ENCODE measurements at regions not wholly inside any gene's neighbourhood (a gene's known extent, or its start where the extent isn't known, plus 50 kb on each side); places are given as distances from the start of the nearest gene placed in this dataset.

DNA sequence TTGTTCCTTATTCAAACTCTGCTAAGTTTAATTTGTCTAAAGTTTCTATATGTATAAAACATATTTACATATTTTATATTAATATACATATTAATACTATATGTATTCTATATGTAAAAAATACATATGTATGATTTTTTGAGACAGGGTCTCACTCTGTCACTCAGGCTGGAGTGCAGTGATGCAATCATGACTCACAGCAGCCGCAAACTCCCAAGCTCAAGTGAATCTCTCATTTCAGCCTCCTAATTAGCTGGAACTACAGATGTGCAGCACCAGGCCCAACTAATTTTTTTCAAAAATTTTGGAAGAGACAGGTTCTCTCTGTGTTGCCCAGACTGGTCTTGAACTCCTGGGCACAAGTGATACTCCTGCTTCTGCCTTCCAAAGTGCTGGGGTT, 684.9 kb downstream of the TRAM1L1 start:
- no peak for DNase-seq

DNA sequence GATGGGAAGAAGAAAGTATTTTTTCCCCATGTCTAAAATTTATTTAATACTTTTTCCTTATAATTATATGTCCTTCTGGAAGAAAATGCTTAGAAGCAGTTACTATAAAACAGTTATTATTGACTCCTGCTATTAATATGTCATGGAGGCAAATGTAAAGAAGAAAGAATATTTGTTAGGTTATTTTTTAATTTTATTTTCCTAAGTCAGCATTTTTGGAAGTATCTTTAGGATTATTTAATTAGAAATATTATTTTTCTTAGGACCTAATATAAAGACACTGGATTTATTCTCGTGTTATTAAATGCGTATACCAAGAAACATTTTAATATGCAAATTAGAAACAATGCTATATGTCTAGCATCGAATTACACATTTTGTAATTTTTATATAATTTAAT, 687.7 kb downstream of the TRAM1L1 start:
- no peak for DNase-seq

DNA sequence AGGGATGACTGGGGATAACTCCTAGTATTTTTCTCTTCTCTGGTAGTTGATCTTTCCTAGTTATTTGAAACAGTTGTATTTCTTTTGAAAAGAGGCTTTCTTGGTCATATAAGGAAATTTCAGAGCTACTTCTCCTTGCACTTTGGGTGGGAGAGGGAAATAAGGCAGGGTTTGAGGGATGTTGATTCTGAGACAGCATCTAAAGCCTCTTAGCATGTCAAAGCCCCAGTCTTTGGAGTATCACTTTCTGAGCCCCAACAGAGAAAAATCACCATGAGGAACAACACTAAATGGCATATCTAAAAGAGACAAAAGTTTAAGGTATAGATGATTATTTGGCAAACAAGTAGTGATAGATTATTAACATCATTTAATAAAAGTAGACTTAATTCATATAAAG, 688.1 kb downstream of the TRAM1L1 start:
- no peak for DNase-seq

DNA sequence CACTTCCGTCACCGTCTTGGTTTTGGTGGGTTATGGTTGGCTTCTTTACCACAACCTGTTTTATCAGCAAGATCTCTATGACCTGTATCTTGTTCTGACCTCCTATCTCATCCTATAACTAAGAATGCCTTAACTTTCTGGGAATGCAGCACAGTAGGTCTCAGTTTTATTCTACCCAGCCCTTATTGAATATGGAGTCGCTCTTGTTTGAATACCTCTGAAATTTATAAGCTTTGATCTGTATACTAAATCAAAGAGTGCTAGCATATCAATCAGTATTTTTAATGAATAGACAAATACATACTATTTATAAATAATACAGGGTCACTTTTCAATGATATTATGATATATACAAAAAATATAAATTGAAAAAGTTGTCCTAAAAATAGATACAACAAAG, 690.0 kb downstream of the TRAM1L1 start:
- DNase-seq = no peak

DNA sequence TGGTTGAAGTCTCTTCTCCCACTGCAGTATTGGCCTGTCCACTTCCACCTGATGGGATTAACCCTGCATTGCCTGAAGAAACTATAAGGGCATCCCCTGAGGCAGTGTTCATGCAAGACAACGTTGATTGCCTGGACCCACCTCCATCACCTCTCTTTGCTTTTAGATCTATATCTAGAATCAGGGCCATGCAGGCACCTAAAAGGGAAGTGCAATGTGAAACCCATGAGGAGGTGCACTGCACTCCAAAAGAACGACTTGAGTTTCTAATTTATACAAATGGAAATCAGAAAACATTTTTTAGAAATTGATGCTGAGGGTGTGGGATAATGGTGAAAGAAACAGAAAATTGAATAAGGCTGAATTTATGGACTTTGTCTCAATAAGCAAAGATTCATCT, 694.4 kb downstream of the TRAM1L1 start:
- DNase-seq = no peak

DNA sequence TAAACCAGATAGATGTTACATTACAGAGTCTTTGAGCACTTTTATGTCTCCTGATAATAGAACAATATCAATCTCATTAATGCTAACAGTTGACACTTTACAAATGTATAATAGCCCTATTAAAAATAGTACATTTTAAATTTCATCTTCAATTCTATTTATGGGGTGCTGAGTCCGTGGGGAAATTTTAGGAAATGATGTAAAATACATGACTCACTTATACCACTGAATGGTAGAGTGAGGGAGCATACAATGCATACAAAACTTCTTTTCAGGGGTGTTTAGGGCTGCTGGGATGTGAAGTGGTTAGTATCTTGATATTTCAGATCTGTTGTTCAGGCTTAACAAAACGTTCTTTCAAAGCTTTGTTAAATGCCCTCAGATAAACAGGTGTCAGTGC, 696.2 kb downstream of the TRAM1L1 start:
- DNase-seq = no peak

DNA sequence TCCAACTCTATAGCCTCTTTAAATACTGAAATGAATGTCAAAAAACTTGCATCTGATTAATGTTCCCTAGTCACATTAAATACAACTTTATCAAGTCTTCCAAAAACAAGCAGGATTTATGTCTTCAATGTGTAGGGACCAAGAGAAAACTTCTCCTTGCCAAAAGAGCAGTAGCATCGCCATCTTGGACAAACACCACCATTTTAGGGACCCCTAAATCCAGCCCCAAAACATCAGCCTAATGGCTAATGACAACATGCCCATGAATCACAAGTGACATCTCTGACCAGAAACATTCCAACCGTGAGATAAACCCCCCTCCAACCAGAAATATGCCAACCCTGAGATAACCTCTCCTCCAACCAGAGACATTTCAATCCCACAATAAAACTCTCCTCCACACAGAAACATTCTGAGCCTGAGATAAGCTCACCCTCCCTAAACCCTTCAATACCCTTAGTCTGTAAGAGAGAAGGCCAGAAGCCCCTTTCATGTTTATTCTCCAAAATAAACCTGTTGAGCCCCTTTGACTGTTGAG, 697.4 kb downstream of the TRAM1L1 start:
- DNase-seq = no peak

DNA sequence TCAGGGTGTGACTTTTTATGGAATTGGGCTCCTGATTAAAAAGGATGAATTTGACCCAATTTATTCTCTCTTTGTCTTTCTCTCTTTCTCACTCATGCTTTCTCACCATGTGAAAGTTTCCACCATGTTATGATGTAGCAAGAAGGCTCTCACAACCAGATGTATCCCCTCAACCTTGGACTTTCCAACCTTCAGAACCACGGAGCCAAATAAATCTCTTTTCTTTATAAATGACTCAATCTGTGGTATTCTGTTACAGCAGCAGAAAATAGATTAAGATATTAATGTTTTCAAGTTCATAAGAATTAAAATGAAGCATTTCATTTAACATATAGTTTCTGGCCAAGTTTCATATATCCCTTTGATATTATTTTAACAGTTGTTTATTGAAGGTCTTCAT, 698.5 kb downstream of the TRAM1L1 start:
- DNase-seq = no peak

DNA sequence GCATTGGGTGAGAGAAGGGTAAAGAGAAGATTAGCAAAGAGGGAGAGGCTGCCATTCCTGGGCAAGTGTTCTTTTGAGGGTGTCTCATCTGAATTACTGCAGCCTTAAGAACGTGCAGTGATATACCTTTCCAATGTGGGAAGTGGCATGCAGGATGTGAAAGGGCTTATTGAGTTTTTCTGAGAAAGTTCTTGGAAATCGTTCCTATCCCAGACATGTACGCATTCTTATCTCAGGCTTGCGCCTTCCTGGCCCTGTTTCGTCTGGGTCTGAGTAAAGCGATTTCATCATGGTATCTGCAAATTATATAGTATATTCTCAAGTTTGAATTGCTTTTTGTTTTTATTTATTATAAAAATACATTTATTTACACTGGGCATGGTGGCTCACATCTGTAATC, 699.8 kb downstream of the TRAM1L1 start:
- no peak for DNase-seq

DNA sequence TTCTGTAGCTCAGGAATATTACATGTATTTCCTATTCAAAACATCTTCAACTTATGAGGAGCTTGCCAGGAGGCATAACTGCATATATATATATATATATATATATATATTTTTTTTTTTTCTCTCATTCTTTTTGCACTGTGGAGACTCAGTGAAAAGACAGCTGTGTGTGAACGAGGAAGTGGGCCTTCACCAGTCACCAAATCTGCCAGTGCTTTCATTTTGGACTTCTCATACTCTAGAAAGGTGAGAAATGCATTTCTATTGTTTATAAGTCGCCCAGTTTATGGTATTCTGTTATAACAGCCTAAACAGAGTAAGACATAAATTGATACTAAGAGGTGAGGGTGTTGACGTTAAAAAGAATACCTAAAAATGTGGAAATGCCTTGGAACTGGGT, 710.6 kb downstream of the TRAM1L1 start:
- DNase-seq = no peak

DNA sequence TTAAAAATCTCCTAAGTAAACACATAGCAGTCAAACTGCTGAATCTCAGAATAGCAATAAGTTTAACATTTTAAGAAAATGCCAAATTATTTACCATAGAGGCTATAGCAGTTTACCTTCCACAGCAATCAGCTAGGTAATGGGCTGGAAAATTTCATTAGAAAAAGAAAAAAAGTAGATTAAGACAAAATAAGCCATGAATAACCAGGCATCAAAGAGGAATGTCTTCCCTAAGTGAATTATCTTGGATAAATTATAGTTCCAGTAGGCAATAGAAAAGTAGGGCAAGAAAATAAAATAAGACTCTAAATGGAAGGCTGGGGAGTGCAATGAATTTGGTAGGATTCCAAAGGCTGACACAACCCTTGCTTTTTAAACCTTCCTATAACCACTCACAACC, 722.8 kb downstream of the TRAM1L1 start:
- no peak for DNase-seq

DNA sequence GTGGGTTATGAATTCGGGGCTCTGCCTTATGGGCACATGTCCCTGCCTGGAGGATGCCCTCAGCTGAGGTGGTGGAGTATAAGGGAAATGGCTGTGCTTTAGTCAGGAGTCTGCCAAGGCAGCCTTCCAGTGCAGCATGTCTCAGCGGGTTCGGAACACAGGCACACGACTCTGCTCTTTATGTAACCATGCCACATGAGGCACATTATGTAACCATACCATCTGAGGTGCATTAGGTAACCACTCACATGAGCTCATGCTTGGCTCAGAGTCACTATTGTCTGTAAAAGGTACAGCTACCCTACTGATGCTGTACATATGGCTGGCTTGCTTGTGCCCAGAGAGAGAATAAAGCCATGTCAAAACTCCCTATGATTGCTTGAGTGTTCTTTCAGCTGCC, 723.6 kb downstream of the TRAM1L1 start:
- DNase-seq = no peak

DNA sequence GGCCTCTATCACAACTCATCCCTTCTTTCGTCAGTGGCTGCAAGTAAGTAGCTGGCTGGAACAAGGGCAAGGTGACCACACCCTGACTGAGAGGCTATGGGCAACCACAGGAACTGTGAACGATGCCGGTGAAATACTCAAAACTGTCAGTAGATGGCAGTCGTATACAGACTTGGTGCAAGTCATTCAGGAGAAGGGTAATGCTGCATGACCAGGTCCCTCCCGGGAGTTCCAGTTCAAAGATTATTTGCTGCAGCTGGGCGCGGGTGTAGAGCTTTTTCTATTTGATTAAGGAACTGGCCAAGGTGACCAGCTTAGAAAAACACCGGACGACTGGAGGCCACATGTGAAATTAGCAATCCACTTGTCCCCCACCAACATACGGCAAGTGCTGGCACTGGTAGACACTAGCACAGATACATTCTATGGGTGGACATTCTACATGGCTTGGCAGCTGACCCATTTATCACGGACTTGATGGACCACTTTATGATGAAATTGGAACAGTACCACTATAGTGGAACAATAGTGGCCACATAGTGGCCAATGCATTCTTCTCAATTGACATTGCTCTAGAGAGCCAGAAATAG, 726.6 kb downstream of the TRAM1L1 start:
- DNase-seq = peak; percentile 57

DNA sequence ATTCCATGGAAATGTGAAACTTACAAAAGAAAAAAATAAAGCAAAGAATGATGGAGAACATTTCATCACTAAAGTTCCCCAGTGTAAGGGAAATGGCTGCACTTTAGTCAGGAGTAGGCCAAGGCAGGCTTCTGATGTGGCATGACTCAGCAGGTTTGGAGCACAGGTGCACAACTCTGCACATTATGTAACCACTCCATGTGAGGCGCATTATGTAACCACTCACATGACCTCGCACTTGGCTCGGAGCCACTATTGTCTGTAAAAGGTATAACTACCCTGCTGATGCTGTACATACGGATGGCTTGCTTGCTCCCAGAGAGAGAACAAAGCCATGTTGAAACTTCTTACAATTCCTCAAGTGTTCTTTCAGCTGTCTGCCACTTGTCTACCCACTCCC, 727.6 kb downstream of the TRAM1L1 start:
- DNase-seq = peak; percentile 27

DNA sequence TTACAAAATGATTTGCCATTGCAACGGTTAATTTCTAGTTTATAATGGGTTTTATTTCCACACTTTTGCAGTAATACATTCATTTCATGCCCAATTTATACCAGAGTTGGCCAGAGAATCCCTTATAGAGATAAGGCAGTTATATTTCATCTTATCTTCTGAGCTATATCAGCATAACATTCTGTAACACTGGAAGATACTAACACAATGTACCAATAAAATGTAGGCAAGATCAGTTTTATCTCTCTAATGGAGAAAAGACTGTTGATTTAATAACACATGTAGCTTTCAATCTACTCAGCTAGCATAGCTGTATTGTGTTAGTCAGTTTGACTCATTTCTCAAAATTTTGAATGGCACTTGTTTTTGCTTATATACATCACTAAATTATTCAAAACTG, 738.6 kb downstream of the TRAM1L1 start:
- DNase-seq = no peak

DNA sequence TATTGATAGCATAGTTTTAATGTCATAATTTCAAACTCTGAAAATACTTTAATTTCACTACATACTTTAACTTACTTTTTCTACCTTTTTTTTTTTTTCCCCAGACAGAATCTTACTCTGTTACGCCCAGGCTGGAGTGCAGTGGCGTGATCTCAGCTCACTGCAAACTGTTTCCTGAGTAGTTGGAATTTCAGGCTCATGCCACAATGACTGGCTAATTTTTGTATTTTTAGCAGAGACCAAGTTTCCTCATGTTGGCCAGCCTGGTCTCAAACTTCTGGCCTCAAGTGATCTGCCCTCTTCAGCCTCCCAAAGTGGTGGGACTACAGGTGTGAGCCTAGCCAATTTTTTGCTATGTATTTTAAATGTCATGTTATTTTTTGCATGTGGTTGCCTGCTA, 741.6 kb downstream of the TRAM1L1 start:
- no peak for DNase-seq

DNA sequence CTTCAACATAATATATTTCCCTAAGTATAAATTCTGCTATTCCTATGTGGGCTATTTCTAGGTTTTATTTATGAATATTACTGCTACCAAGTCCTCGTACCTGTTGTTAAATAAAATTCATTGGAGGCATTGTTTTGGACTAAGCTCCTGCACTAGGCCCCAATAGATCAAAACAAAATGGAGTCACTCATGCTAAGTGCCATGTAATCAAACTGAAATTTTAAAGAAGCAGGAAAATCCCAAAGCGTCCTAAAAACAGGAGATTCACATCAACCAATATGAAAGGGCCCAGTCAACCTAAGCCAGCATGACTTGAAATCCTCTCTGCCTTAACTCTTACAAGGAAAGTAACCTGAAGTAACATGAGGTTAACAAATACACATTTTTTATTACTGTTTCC, 743.2 kb downstream of the TRAM1L1 start:
- no peak for DNase-seq

DNA sequence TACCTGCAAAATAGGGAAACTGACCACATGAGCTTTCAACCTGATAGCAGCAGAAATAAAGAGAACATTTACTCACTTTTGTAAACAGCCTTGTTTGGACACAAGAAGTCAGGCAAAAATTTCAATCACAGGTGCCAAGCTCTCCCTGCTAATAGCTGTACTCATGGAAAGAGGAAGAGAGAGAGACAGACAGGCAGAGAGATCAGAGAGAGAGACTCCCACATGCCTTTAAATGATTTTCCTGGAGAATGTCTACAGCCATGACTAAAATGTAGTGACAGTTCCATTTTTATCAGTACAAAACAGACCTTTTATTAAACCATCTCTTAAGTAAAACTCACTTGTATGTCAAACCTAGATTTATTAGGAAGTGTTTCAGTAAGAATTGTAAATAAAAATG, 752.9 kb downstream of the TRAM1L1 start:
- DNase-seq = no peak

DNA sequence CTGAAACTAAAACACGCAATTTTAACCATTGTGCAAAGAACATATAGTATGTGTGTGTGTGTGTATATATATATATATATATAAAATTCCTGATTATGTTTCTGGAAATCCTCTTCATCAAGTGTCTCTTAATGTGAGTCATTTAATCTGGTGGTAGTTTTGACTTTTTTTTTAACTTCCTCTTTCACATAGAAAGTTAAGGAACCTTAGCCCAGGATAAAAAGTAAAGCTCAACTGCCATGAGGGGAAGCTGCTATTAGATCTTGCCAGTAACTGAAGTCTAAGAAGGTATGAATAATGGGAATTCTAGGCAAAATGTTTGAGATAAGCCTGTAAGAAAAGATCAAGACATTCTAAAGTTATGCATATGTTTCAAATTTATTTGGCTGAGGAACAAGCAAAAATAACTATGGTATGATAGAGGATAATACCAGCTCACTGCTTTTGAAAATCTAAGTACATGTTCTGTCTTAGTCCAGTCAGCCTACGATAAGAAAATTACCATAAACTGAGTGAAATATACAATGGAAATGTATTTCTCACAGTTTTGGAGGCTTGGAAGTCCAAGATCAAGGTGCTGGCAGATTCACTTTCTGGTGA, 757.0 kb downstream of the TRAM1L1 start:
- DNase-seq = no peak

DNA sequence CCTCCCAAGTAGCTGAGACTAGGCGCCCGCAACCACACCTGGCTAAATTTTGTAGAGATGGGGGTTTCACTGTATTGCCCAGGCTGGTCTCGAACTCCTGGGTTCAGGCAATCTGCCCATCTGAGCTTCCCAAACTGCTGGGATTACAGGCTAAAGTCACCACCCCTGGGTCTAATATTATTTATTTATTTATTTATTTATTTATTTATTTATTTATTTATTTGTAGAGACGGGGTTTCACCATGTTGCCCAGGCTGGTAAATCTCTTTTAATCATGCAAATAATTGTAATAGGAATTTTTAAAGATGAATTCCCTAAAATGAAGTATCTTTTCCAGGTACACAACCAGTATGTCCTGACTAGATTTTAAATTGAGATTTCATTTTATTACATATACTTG, 761.8 kb downstream of the TRAM1L1 start:
- DNase-seq = no peak

DNA sequence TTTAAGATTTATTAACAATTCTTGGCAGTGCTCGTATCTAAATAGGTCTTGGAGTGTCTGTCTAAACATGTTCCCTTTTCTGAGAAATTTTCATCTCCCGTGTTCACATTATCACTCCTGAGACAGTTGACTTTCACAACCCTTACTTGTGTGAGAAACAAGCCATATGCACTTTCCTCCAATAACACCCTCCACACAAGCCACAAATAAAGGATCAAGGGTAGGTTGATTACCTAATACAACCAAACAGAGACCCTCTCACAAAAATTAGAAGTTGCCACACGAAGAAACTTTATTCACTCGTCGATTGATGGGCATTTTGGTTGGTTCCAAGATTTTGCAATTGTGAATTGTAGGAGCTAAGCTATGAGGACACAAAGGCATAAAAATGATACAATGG, 763.9 kb downstream of the TRAM1L1 start:
- no peak for DNase-seq

DNA sequence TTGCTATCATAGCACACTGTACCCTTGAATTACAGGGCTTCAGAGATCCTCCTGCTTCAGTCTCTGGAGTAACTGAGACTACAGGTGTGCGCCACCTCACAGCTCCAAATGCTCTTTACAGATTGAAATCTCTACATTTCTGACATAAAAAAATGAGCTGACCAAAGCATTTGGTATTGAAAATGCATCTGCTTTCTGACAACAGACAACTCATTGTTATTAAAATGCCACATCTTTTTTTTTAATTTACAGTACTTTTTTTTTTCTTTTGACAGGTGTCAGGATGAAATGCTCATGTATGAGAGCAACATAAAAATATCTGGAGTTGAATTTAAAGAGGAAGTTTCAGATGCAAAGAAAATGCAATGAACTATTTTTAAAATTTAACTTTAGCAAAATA, 764.5 kb downstream of the TRAM1L1 start:
- no peak for DNase-seq

DNA sequence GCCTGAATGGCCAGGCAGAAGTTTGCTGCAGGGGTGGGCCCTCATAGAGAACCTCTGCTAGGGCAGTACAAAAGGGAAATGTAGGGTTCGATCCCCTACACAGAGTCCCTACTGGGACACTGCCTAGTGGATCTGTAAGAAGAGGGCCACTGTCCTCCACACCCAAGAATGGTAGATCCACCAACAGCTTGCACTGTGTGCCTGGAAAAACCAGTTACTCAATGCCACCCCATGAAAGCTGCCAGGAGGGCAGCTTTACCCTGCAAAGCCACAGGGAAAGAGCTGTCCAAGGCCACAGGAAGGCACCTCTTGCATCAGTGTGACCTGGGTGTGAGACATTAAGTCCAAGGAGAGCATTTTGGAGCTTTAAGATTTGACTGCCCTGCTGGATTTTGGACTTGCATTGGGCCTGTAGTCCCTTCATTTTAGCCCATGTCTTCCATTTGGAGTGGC, 781.6 kb downstream of the TRAM1L1 start:
- DNase-seq = no peak

DNA sequence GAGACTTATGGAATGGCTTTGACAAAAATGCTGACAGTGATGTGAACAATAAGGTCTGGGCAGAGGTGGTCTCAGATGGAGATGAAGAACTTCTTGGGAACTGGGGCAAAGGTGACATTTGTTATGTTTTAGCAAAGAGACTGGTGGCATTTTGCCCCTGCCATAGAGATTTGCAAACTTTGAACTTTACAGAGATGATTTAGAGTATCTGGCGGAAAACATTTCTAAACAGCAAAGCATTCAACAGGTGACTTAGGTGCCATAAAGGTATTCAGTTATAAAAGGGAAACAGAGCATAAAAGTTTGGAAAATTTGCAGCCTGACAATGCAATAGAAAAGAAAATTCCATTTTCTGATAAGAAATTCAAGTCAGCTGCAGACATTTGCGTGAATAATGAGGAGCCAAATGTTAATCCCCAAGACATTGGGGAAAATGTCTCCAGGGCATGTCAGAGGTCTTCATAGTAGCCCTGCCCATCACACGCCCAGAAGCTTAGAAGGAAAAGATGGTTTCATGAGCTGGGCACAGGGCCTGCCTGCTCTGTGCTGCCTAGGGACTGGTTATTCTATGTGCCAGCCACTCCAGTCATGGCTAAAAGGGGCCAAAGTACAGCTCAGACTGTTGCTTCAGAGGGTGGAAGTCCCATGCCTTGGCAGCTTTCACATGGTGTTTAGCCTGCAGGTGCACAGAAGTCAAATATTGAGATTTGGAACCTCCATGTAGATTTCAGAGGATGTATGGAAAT, 782.2 kb downstream of the TRAM1L1 start:
- no peak for DNase-seq
